Panc1 (cell line): ENCODE measurements at regions not wholly inside any gene's neighbourhood (a gene's known extent, or its start where the extent isn't known, plus 50 kb on each side); places are given as distances from the start of the nearest gene placed in this dataset.

Experiments
- ATAC-seq: fragments of 200-7000 bp; cut with Tn5 transposase; 2 replicates; pipeline ENCODE4 v1.9.1; 2020; ENCODE audit warnings: mild to moderate bottlenecking, moderate library complexity
- BruUV-seq: library from RNA; stranded (reverse); fragments of 400-500 nt; replicated peaks from 2 replicates; lab custom pipeline; 2021; lab: Mats Ljungman, UMichigan
- CTCF ChIA-PET: fragments of 300-600 bp; sonication (Branson Sonifier 250); formaldehyde crosslinking; loops from one replicate; lab custom pipeline; 2022; ENCODE audit warnings: antibody characterized with exemption; lab: Charles Lee
- POLR2A ChIA-PET: fragments of 300-600 bp; sonication (Branson Sonifier 250); formaldehyde crosslinking; loops from one replicate; lab custom pipeline; 2022; ENCODE audit warnings: antibody characterized with exemption; lab: Charles Lee
- DNase-seq: peaks from one replicate; pipeline ENCODE4 v3.0.0-alpha.2; 2010; ENCODE audit warnings: low read depth, low spot score
- H3K27ac ChIP-seq: 2 replicates; pipeline ENCODE4 v1.5.1; 2011; ENCODE audit warnings: mild to moderate bottlenecking, low read length, inconsistent platforms
- H3K27me3 ChIP-seq: fragments of 200-500 bp; sonication (Bioruptor generic); 2 replicates; pipeline ENCODE4 v1.6.0; 2014; ENCODE audit warnings: low read length, inconsistent platforms; ENCODE audit not compliant: control insufficient read depth, insufficient read depth
- H3K36me3 ChIP-seq: fragments of 200-500 bp; sonication (Bioruptor generic); 2 replicates; pipeline ENCODE4 v1.5.1; 2014; ENCODE audit warnings: inconsistent platforms, mild to moderate bottlenecking, low read length, moderate library complexity; ENCODE audit not compliant: control insufficient read depth, insufficient read depth
- H3K4me1 ChIP-seq: 2 replicates; pipeline ENCODE4 v1.5.1; 2011; ENCODE audit warnings: inconsistent platforms, mild to moderate bottlenecking, low read length, moderate library complexity; ENCODE audit not compliant: control insufficient read depth, insufficient read depth
- H3K4me3 ChIP-seq, 2 experiments: 2 replicates each; pipeline ENCODE4 v1.5.1; 2011 to 2012; ENCODE audit warnings: low read depth in 2 of 2, low read length in 2 of 2, mild to moderate bottlenecking in 2 of 2, inconsistent platforms in 1 of 2, moderate library complexity in 1 of 2
- H3K9me3 ChIP-seq: fragments of 200-500 bp; sonication (Bioruptor generic); 2 replicates; pipeline ENCODE4 v1.5.1; 2014; ENCODE audit warnings: low read depth, mild to moderate bottlenecking, inconsistent platforms, low read length, moderate library complexity; ENCODE audit not compliant: control insufficient read depth, insufficient read depth
- POLR2AphosphoS5 ChIP-seq: IDR thresholded peaks from 2 replicates; pipeline ENCODE4 v1.6.1; 2012; ENCODE audit warnings: mild to moderate bottlenecking, low read depth, low read length, moderate library complexity
- SIN3A ChIP-seq: IDR thresholded peaks from 2 replicates; pipeline ENCODE4 v1.6.1; 2012; ENCODE audit warnings: low read depth, mild to moderate bottlenecking, low read length, moderate library complexity, borderline replicate concordance; ENCODE audit not compliant: insufficient read depth
- TCF7L2 ChIP-seq: IDR thresholded peaks from 2 replicates; pipeline ENCODE4 v1.6.1; 2011; ENCODE audit warnings: mild to moderate bottlenecking, low read depth, low read length, inconsistent platforms
- in situ Hi-C: cut with HindIII; loops from 2 replicates; pipeline ENCODE4 v1.10.0; 2016; ENCODE audit warnings: low sequenced_read_pairs, low pct_unique_long_range_greater_than_20kb
- intact Hi-C: fragments of 100-400 bp; cut with micrococcal nuclease; formaldehyde crosslinking; loops from one replicate; pipeline ENCODE4 v1.10.0; 2022; ENCODE audit not compliant: unreplicated experiment
- TF ChIP-seq, protein P1 (sequence below): fragments of 450-650 bp; IDR thresholded peaks from 2 replicates; pipeline ENCODE4 v1.5.1; 2017; ENCODE audit warnings: mild to moderate bottlenecking
- TF ChIP-seq, protein P2 (sequence below), 2 experiments: IDR thresholded peaks; 2 replicates each; pipeline ENCODE4 v1.6.1; 2011 to 2012; ENCODE audit warnings: low read depth in 2 of 2, control low read depth in 1 of 2, low read length in 1 of 2, mild to moderate bottlenecking in 1 of 2, moderate library complexity in 1 of 2; ENCODE audit not compliant: insufficient read depth in 1 of 2

DNA sequence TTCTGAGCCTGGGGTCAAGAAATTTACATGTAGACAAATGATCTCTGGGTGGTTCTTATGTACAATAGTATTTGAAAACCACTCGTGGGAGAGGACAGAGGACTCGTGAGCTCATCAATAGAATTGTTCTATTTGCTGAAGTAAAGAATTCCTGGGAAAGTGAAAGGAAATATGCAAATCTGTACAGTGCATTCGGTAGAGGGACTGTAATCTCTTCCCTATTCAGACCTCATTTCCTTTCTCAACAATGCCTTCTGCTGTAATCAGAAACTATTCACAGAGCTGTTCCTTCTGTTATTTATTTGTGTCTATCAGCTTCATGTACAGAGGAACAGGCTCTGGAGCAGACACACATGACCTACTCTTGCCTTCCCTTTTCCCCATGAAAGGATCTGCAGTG, 709.4 kb upstream of the KIRREL3 start:
- ATAC-seq = no peak
- TF ChIP-seq, protein P1, sequence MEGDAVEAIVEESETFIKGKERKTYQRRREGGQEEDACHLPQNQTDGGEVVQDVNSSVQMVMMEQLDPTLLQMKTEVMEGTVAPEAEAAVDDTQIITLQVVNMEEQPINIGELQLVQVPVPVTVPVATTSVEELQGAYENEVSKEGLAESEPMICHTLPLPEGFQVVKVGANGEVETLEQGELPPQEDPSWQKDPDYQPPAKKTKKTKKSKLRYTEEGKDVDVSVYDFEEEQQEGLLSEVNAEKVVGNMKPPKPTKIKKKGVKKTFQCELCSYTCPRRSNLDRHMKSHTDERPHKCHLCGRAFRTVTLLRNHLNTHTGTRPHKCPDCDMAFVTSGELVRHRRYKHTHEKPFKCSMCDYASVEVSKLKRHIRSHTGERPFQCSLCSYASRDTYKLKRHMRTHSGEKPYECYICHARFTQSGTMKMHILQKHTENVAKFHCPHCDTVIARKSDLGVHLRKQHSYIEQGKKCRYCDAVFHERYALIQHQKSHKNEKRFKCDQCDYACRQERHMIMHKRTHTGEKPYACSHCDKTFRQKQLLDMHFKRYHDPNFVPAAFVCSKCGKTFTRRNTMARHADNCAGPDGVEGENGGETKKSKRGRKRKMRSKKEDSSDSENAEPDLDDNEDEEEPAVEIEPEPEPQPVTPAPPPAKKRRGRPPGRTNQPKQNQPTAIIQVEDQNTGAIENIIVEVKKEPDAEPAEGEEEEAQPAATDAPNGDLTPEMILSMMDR = no peak
- TF ChIP-seq, protein P2, sequence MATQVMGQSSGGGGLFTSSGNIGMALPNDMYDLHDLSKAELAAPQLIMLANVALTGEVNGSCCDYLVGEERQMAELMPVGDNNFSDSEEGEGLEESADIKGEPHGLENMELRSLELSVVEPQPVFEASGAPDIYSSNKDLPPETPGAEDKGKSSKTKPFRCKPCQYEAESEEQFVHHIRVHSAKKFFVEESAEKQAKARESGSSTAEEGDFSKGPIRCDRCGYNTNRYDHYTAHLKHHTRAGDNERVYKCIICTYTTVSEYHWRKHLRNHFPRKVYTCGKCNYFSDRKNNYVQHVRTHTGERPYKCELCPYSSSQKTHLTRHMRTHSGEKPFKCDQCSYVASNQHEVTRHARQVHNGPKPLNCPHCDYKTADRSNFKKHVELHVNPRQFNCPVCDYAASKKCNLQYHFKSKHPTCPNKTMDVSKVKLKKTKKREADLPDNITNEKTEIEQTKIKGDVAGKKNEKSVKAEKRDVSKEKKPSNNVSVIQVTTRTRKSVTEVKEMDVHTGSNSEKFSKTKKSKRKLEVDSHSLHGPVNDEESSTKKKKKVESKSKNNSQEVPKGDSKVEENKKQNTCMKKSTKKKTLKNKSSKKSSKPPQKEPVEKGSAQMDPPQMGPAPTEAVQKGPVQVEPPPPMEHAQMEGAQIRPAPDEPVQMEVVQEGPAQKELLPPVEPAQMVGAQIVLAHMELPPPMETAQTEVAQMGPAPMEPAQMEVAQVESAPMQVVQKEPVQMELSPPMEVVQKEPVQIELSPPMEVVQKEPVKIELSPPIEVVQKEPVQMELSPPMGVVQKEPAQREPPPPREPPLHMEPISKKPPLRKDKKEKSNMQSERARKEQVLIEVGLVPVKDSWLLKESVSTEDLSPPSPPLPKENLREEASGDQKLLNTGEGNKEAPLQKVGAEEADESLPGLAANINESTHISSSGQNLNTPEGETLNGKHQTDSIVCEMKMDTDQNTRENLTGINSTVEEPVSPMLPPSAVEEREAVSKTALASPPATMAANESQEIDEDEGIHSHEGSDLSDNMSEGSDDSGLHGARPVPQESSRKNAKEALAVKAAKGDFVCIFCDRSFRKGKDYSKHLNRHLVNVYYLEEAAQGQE (IDR thresholded peaks at IDR 0.05; ENCODE audit: insufficient read depth in 1 of 2, low read depth in 2 of 2, low read length in 1 of 2) = no peak
- TF ChIP-seq SIN3A = no peak
- Histone ChIP-seq H3K27me3 (no peaks in the 10 kb centered on the region), H3K27ac (no peak overlapping the region), H3K4me3 (no peak overlapping the region), H3K4me1 (no peaks in the 10 kb centered on the region), H3K36me3 (no peaks in the 10 kb centered on the region; the same call in 1 of the 2 replicates), H3K9me3 (no peaks in the 10 kb centered on the region)
- ChIA-PET POLR2A (no interaction called here), CTCF (no interaction called here)
- in situ Hi-C loops = no loop called here
- DNase-seq = no peak
- intact Hi-C loops = no loop called here
- BruUV-seq = no TSS peak

DNA sequence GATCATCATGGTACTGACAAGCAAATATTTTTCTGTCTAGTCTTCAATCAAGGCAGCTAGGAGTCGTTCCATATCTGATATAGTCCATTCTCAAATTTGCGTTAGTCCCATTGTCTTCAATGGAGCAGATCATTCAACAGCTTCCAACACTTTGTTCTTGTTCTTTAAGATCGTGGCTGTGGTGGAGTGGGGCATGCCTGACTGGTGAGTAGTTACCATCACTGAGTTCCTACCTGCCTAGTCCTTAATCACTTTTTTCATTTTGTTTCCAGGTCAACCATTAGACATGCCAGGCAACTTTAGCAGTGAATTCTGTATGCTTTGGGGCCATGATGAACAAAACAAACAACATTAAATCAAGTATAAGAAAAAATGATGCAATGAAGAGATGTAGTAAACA, 693.1 kb upstream of the KIRREL3 start:
- POLR2A ChIA-PET = no interaction called here
- CTCF ChIA-PET = no interaction called here

More for the DNA sequence above, 693.1 kb upstream of the KIRREL3 start:
- Histone ChIP-seq H3K9me3 (0 out of 2 replicates have a peak, but pooled peaks cover 4% of the 10 kb centered on the region), H3K27ac (no peak overlapping the region), H3K36me3 (no peaks in the 10 kb centered on the region), H3K27me3 (no peaks in the 10 kb centered on the region), H3K4me3 (no peak overlapping the region), H3K4me1 (no peaks in the 10 kb centered on the region)
- in situ Hi-C loops (no loop called here), intact Hi-C loops (no loop called here)
- DNase-seq = no peak
- ATAC-seq = no peak
- TF ChIP-seq POLR2AphosphoS5 (no peak), TCF7L2 (no peak)
- TF ChIP-seq, protein P2 (IDR thresholded peaks at IDR 0.05; ENCODE audit: insufficient read depth in 1 of 2, low read depth in 2 of 2, low read length in 1 of 2) = no peak
- TF ChIP-seq, protein P1 = no peak
- BruUV-seq = no TSS peak
